ENCODE measurements at regions not wholly inside any gene's neighbourhood (a gene's known extent, or its start where the extent isn't known, plus 50 kb on each side); places are given as distances from the start of the nearest gene placed in this dataset.

DNA sequence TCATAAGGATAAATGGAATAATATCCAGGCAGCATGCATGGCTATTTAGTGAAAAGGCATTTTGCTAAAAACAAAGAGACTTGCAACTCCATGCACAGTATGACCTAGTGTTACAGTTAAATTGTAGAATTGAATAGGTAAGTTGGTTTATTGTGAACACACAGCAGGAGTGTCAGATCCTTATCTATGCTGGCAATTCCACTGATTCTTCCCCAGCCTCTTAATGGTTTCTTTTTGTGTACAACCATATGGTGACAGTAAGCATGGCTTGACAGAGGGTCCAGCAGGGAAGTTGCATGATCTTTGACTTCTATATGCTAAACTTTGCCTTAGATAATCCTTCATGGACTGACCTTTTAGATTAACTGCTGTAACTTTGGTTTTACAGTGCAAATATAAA lies 936.6 kb upstream of the EPHA5 start:
- TF ChIP-seq, protein P1, sequence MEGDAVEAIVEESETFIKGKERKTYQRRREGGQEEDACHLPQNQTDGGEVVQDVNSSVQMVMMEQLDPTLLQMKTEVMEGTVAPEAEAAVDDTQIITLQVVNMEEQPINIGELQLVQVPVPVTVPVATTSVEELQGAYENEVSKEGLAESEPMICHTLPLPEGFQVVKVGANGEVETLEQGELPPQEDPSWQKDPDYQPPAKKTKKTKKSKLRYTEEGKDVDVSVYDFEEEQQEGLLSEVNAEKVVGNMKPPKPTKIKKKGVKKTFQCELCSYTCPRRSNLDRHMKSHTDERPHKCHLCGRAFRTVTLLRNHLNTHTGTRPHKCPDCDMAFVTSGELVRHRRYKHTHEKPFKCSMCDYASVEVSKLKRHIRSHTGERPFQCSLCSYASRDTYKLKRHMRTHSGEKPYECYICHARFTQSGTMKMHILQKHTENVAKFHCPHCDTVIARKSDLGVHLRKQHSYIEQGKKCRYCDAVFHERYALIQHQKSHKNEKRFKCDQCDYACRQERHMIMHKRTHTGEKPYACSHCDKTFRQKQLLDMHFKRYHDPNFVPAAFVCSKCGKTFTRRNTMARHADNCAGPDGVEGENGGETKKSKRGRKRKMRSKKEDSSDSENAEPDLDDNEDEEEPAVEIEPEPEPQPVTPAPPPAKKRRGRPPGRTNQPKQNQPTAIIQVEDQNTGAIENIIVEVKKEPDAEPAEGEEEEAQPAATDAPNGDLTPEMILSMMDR (IDR thresholded peaks at IDR 0.05; ENCODE audit: insufficient read depth, low read length), result no peak
- TF ChIP-seq GABPA (IDR thresholded peaks at IDR 0.05; ENCODE audit: low read depth) (no peak), POLR2AphosphoS5 (IDR thresholded peaks at IDR 0.05; ENCODE audit: low read depth) (no peak)

Data from HL-60 (cell line).